ENCODE measurements at regions not wholly inside any gene's neighbourhood (a gene's known extent, or its start where the extent isn't known, plus 50 kb on each side); places are given as distances from the start of the nearest gene placed in this dataset.
A peak's percentile ranks its signal among the peaks of the same experiment; 100 is the strongest.
"Not testable (repeated sequence)": the region's sequence is repeated elsewhere in the genome, so short reads cannot be mapped to it uniquely, and the experiment has no call there.

DNA sequence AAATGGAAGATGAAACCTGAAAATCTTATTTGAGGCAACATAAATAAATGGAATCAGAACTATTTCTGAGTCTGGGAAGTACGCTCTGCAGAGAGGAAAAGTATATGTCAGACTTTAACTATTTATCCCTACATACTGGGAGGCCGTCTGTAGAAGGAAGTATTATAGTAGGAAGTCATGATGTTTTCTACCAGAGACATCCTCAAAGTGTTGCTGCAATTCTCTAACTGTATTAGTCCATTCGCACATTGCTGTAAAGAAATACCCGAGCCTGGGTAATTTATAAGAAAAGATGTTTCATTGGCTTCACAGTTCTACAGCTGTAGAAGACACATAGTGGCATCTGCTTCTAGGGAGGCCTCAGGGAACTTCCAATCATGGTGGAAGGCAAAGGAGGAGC, 88.7 kb upstream of the TBL1X start:
- Mint-ChIP-seq H3K4me3 (no peak overlapping the region), H3K9me3 (no peaks in the 10 kb centered on the region)
- H3K36me3 ChIP-seq, result no peaks in the 10 kb centered on the region

DNA sequence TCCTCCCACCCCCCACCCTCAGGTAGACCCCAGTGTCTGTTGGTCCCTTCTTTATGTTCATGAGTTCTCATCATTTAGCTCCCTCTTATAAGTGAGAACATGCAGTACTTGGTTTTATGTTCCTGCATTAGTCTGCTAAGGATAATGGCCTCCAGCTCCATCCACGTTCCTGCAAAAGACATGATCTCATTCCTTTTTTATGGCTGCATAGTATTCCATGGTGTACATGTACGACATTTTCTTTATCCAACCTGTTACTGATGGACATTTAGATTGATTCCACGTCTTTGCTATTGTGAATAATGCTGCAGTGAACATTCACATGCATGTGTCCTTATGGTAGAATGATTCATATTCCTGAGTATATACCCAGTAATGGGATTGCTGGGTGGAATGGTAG, 87.6 kb upstream of the TBL1X start:
- not testable (repeated sequence) for DNase-seq (ENCODE audit: low spot score); H3F3A ChIP-seq (ENCODE audit: low read depth); H3K4me2 ChIP-seq; H3K79me2 ChIP-seq (ENCODE audit: low read depth); H3K9ac ChIP-seq; H3K27ac ChIP-seq; H2AFZ ChIP-seq (replicated peaks); H4K20me1 ChIP-seq (ENCODE audit: low read depth); H3K4me1 ChIP-seq; H3K9me3 Mint-ChIP-seq; H3K4me3 ChIP-seq; H3K36me3 ChIP-seq; H3K27ac Mint-ChIP-seq; H3K36me3 Mint-ChIP-seq; H3K4me1 Mint-ChIP-seq; H3K9me3 ChIP-seq (ENCODE audit: low read depth); H3K27me3 Mint-ChIP-seq (ENCODE audit: insufficient read depth, low read depth); H3K4me3 Mint-ChIP-seq; H3K27me3 ChIP-seq

More for the DNA sequence above, 88.7 kb upstream of the TBL1X start:
- no peaks in the 10 kb centered on the region for H3F3A ChIP-seq (ENCODE audit: low read depth)
- Mint-ChIP-seq H3K4me1 (no peaks in the 10 kb centered on the region), H3K27ac (peak overlapping the region; percentile 31), H3K36me3 (no peaks in the 10 kb centered on the region), H3K27me3 (ENCODE audit: insufficient read depth, low read depth) (peaks cover 2% of the 10 kb centered on the region)
- no peaks in the 10 kb centered on the region for H3K4me1 ChIP-seq
- no peaks in the 10 kb centered on the region for H3K27me3 ChIP-seq
- H3K4me3 ChIP-seq, result no peak overlapping the region
- no peak overlapping the region for H3K4me2 ChIP-seq
- no peak overlapping the region for H3K9ac ChIP-seq
- H3K27ac ChIP-seq, result no peak overlapping the region
- no peaks in the 10 kb centered on the region for H3K79me2 ChIP-seq (ENCODE audit: low read depth)
- H4K20me1 ChIP-seq (ENCODE audit: low read depth), result no peaks in the 10 kb centered on the region
- DNase-seq (ENCODE audit: low spot score), result no peak
- no peak for TF ChIP-seq EZH2phosphoT487 (IDR thresholded peaks at IDR 0.05)
- no peak for TF ChIP-seq EZH2 (IDR thresholded peaks at IDR 0.05)
- TF ChIP-seq, protein P1, sequence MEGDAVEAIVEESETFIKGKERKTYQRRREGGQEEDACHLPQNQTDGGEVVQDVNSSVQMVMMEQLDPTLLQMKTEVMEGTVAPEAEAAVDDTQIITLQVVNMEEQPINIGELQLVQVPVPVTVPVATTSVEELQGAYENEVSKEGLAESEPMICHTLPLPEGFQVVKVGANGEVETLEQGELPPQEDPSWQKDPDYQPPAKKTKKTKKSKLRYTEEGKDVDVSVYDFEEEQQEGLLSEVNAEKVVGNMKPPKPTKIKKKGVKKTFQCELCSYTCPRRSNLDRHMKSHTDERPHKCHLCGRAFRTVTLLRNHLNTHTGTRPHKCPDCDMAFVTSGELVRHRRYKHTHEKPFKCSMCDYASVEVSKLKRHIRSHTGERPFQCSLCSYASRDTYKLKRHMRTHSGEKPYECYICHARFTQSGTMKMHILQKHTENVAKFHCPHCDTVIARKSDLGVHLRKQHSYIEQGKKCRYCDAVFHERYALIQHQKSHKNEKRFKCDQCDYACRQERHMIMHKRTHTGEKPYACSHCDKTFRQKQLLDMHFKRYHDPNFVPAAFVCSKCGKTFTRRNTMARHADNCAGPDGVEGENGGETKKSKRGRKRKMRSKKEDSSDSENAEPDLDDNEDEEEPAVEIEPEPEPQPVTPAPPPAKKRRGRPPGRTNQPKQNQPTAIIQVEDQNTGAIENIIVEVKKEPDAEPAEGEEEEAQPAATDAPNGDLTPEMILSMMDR (IDR thresholded peaks at IDR 0.05), result no peak
- no peak overlapping the region for H2AFZ ChIP-seq (replicated peaks)
- H3K9me3 ChIP-seq (ENCODE audit: low read depth), result no peaks in the 10 kb centered on the region

DNA sequence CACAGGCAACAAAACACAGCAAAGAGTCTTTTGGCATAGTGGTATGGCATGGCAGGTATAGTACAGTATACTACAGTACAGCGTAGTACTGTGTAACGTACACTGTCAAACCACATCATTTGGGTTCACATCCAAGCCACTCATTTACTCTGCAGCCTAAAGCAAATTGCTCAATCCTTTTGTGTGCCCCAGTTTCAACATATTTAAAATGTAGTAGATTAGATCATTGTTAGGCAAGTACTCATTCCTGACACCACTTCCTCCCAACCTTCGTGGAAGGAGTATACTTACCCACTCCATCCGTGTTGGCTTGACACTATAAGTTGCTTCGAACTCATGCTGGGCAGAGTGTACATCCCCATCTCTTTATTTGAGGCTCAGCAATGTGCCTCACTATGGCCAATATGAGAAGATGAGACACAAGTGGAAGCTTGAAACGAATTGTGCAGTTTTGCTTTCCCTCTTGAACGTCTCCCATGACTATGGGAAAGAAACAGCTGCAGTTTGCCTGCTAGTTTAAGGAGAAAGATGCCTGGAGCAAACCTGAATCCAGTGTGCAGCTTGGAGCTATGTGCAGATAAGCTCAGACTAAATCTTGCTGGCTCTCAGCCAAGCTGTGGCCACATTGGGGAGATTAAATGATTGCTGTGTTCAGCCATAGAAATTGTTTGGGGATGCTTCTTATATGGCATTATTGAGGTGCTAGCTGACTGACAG, 85.7 kb upstream of the TBL1X start:
- Histone ChIP-seq H3K9me3 (ENCODE audit: low read depth) (no peaks in the 10 kb centered on the region), H4K20me1 (ENCODE audit: low read depth) (no peaks in the 10 kb centered on the region), H3K79me2 (ENCODE audit: low read depth) (no peaks in the 10 kb centered on the region), H3K9ac (no peak overlapping the region), H3F3A (ENCODE audit: low read depth) (no peaks in the 10 kb centered on the region), H3K36me3 (no peaks in the 10 kb centered on the region), H3K4me2 (no peak overlapping the region), H3K4me1 (no peaks in the 10 kb centered on the region), H3K4me3 (no peak overlapping the region), H2AFZ (replicated peaks) (no peak overlapping the region), H3K27ac (no peak overlapping the region), H3K27me3 (no peaks in the 10 kb centered on the region)
- no peak for DNase-seq (ENCODE audit: low spot score)
- H3K4me1 Mint-ChIP-seq, result peaks cover 12% of the 10 kb centered on the region
- H3K36me3 Mint-ChIP-seq, result no peaks in the 10 kb centered on the region
- H3K9me3 Mint-ChIP-seq, result peaks cover 6% of the 10 kb centered on the region
- H3K27me3 Mint-ChIP-seq (ENCODE audit: insufficient read depth, low read depth), result peaks cover 7% of the 10 kb centered on the region
- TF ChIP-seq EZH2phosphoT487 (IDR thresholded peaks at IDR 0.05) (no peak), EZH2 (IDR thresholded peaks at IDR 0.05) (no peak)
- TF ChIP-seq, protein P1 (IDR thresholded peaks at IDR 0.05), result no peak
- no peak overlapping the region for H3K4me3 Mint-ChIP-seq
- H3K27ac Mint-ChIP-seq, result no peak overlapping the region

- no peaks in the 10 kb centered on the region for H3K79me2 ChIP-seq (ENCODE audit: low read depth)
- Mint-ChIP-seq H3K4me3 (no peak overlapping the region), H3K36me3 (no peaks in the 10 kb centered on the region), H3K27ac (no peak overlapping the region), H3K27me3 (ENCODE audit: insufficient read depth, low read depth) (peaks cover 7% of the 10 kb centered on the region), H3K4me1 (peaks cover 12% of the 10 kb centered on the region), H3K9me3 (peaks cover 9% of the 10 kb centered on the region)
- H2AFZ ChIP-seq (replicated peaks), result no peak overlapping the region
- TF ChIP-seq, protein P1 (IDR thresholded peaks at IDR 0.05), result no peak
- TF ChIP-seq EZH2 (IDR thresholded peaks at IDR 0.05), result no peak
- TF ChIP-seq EZH2phosphoT487 (IDR thresholded peaks at IDR 0.05), result no peak
- H3K4me1 ChIP-seq, result no peaks in the 10 kb centered on the region
- no peak for DNase-seq (ENCODE audit: low spot score)
- no peak overlapping the region for H3K9ac ChIP-seq
- H3F3A ChIP-seq (ENCODE audit: low read depth), result no peaks in the 10 kb centered on the region
- no peak overlapping the region for H3K4me2 ChIP-seq
- no peaks in the 10 kb centered on the region for H3K9me3 ChIP-seq (ENCODE audit: low read depth)
- no peak overlapping the region for H3K4me3 ChIP-seq
- no peaks in the 10 kb centered on the region for H4K20me1 ChIP-seq (ENCODE audit: low read depth)
- H3K36me3 ChIP-seq, result no peaks in the 10 kb centered on the region
- H3K27ac ChIP-seq, result no peak overlapping the region
- no peaks in the 10 kb centered on the region for H3K27me3 ChIP-seq
These were observed 84.9 kb upstream of the TBL1X start for GRCh38 chrX:9379697-9380551.

Measured in neural progenitor cell (in vitro differentiated cells).